KG1 (cell line): ENCODE measurements at regions not wholly inside any gene's neighbourhood (a gene's known extent, or its start where the extent isn't known, plus 50 kb on each side); places are given as distances from the start of the nearest gene placed in this dataset.

Experiments
- DNase-seq: peaks from one replicate; lab custom pipeline; 2025; lab: John Stamatoyannopoulos, UW

DNA sequence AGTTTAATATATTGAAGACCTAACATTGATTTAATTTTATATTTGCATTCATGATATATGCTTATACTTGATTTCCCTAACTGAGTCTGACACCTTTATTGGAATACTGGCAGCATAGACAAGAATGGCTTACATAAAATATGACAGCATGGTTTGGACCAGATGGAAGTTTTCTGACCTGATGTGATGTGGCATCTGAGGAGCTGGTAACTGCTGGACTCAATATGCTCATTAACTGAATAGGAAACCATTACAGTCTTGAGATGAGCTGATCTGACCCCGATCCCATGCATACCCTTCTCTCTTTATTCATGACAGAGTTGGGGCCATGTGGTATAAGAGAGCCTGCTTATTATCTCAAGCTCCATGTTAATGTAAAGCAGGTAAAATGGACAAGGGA lies 604.8 kb upstream of the SEL1L start:
- no peak for DNase-seq

- no peak for DNase-seq
These were observed 613.2 kb upstream of the SEL1L start for GRCh38 chr14:82146846-82147245.

- no peak for DNase-seq
These were observed 620.0 kb upstream of the SEL1L start for GRCh38 chr14:82153689-82154088.

DNA sequence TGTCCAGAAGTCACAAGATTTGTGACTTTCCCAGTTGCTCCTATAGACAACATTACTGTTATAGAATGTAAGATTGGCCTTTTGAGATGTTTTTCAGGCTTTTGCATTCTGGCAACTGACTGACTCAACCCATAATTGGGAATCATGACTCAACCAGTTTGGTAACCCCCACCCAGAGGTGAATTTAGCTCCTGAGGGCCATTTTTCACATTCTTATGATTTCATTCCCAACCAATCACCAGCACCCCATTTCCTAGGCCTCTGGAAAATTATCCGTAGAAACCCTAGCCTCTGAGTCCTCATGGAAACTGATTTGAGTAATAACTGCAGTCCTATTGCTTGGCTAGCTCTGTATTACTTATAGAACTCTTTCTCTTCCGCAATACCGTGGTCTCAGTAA lies 626.0 kb upstream of the SEL1L start:
- no peak for DNase-seq

DNA sequence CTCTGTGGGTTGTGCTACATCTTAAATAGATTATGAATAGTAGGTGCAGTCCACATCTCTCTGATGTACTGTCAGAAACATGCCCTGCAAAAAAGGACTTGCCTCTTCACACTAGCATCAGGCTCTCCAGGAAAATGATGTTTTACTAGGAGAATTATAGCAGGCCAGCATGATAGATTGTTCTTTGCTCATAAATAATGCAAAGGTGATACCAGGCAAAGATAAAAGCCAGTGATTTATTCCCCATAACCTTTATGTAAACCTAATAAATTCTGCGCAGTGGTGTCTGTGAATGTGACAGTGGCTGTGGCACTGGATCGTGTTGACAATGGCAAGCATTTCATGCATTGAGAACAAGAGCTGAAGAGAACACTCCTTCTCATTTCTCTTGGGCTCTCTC lies 646.5 kb upstream of the SEL1L start:
- DNase-seq, result no peak

DNA sequence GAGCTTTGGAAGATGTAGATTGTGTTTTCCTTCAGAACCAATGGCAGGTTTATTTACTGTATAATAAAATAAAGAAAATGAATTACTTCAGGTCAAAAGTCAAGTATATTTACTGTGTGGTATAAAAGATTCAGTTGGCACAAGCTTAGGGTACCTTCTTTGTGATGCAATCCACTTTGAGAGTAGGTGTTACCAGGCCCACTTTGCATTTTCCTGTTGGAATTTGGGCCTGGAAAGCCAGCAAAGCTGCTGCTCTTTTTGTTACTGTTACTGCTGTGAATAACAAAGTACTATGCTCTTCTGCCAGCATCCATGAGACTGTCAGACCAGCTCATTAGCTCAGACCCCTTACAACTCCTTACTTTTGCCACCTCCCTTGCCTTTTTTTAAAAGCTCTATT lies 649.0 kb upstream of the SEL1L start:
- DNase-seq, result no peak

DNA sequence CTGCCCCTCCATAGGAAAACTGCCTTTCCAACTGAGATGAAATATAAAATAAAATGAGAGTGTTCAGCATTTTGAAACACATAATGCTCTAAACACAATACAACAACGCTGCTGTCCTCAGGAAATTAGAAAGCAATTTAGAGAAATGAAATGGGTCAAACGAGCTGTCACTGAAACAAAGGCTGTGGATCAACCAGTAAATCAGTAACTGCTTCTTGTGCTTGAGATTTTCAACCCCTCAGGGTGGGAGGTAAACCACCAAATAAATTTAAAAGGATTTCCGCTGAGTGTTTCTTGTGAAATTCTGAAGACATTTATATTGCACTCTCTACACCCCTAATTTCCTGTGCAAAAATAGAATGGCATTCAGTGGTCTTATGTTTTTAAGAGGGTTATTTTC lies 657.1 kb upstream of the SEL1L start:
- DNase-seq, result no peak

GRCh38 chr14:82192387-82192786 lies 658.7 kb upstream of the SEL1L start:
- DNase-seq, result no peak

DNA sequence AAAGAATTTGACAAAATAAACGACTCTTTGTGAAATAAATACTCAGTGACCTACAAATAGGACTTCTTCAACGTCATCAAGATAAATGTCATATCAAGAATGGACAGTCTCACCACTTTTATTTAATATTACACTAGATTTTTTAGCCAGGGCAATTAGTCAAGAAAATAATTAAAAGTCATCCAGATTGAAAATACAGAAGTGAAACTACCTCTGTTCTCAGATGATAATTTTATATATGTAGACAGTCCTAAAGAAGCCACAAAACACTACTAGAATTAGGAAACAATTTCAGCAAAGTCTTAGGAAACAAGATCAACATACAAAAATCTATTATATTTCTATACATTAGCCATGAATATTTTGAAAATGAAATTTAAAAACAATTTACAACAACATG lies 689.6 kb upstream of the SEL1L start:
- DNase-seq, result no peak

- no peak for DNase-seq
These were observed 691.0 kb upstream of the SEL1L start for GRCh38 chr14:82224610-82225009.

- DNase-seq, result no peak
These were observed 697.1 kb upstream of the SEL1L start for GRCh38 chr14:82230748-82231147.

DNA sequence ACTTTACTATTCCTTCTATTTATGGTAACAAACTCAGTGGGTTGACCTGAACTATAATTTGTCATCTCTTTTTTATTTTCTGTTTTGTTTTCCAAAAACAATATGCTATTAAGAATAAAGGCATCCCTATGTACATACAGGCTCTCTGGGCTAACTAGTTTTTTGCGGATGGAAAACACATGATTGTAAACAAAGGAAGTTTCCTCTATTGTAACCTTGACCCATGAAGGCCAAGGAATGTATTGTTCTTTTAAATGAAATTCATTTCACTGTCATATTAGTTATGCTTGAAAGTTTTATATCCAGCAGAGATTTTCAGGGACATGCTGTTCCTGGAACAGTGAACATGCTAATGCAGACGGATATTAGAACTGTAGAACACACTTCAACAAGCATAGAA lies 705.0 kb upstream of the SEL1L start:
- DNase-seq, result no peak

DNA sequence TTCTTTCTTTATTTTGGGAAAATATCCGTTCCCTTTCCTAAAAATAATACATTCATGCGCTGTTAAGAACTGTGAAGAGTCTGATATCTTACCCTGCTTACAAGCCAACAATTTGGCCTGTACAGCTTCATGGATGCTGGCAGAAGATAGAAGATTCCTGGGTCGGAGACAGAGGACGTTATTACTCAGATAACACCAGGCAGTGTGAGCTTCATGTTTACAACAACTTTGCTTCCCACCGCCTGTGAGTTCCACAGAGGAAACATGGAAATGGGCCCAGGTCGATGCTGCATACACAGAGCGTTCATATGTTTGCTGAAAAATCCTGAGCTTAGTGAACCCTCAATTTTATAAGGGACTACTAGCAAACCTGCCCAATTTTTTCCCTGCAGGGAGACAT lies 705.6 kb upstream of the SEL1L start:
- DNase-seq, result no peak

GRCh38 chr14:82244791-82245190 lies 711.1 kb upstream of the SEL1L start:
- no peak for DNase-seq

- DNase-seq, result no peak
These were observed 717.8 kb upstream of the SEL1L start for GRCh38 chr14:82251494-82251893.

DNA sequence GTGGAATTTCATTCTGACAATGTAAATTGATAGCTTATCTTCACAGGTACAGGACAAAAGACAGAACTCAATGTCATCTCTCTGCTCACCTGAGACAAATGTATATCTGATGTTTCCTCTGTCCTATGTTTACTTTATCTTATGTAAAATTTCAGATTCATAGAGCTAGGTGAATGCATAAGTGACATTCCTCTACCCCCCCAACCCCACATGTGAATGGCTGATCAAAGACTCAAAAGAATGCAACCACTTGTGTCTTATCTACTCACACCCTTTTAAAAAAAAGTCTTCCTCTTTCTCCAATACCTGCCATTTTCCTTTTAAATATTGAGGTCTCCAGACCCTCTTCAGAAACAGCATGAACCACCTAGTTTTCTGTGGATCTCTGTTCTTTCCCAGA lies 736.6 kb upstream of the SEL1L start:
- DNase-seq, result no peak

DNA sequence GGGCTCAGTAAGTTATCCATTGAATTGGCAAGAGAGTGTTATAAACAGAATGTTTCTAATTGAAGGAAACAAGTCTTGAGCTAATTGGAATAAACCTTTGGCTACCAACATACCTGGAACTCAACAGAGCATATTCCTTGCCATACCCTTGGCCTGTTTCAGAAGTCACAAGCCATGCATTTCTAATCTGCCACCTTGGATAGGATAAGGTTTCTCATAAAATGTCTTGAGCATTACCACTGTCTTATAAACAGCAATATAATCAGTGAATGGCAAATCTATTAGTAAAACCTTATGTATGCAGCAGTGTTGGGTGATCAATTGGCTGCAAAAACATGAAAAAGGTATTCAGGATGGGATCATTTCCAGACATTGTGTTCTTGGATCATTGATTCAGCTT lies 765.2 kb upstream of the SEL1L start:
- no peak for DNase-seq

DNA sequence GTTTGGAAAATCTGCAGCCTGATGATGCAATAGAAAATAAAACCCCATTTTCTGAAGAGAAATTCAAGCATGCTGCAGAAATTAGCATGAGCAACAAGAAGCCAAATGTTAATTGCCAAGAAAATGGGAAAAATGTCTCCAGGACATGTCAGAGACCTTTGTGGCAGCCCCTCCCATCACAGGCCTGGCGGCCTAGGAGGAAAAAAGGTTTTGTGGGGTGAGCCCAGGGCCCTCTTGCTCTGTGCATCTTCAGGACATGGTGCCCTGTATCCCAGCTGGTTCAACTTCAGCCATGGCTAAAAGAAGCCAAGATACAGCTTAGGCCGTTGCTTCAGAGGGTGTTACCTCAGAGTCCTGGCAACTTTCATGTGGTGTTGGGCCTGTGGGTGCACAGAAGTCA lies 775.5 kb upstream of the SEL1L start:
- DNase-seq, result no peak

DNA sequence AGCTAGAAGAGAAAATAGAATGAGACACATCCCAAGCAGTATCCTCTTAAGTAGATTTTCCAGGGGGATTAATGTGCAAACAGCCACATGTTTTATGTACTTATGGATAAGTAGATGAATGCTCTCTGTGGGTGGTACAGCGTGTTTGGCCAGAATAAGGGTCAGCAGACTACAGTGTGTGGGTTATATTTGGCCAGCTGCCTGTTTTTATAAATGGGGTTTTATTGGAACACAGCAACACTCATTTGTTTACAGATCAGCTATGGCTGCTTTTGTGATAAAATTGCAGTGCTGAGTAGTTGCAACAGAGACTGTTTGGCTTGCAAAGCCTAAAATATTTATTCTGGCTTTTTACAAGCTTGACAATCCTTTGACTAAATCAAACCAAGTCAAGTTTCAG lies 780.2 kb upstream of the SEL1L start:
- no peak for DNase-seq

GRCh38 chr14:82328442-82328841 lies 794.8 kb upstream of the SEL1L start:
- no peak for DNase-seq

- no peak for DNase-seq
These were observed 807.7 kb upstream of the SEL1L start for GRCh38 chr14:82341261-82341810.

- no peak for DNase-seq
These were observed 808.9 kb upstream of the SEL1L start for GRCh38 chr14:82342596-82342995.

- no peak for DNase-seq
These were observed 811.5 kb upstream of the SEL1L start for GRCh38 chr14:82345184-82345583.

DNA sequence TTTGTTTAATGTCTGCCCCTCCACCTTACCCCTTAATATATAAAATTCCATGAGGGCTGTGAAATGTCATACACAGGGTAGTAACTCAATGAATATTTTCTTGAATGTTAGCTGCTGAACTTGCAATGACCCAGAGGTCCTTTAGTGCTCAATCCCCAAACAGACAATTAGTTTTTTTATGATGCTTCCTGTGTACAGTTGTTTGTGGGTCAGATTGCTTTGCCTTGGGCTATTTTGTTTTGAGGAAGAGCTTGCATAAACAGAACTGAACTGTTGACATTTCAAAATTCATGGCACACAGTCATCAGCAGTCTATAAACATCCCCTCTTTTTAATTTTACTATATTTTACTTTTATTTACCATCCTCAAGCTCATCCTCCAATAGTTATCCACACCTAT lies 820.5 kb upstream of the SEL1L start:
- no peak for DNase-seq

DNA sequence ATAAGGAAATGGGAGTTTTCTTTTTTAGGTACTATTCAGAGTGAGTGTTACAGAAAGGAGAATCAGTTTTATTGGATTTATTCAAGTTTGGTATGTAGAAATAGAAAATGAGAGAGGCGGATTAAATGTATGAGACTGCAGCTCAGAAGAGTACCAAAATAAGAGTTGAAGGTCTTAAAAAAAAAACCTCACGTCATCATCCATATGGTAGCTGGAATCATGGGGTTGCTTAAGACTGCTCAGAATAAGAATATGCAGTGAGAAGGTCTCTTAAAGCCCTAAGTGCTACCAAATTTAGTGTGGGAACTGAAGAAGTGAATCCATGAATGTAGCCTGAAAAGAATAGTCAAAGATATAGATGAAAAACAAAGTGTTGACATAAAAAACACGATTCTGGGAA lies 825.5 kb upstream of the SEL1L start:
- DNase-seq, result no peak
